Keratinocyte (primary cell): ENCODE measurements at regions not wholly inside any gene's neighbourhood (a gene's known extent, or its start where the extent isn't known, plus 50 kb on each side); places are given as distances from the start of the nearest gene placed in this dataset.

Source experiments
- DNase-seq: peaks from one replicate; pipeline ENCODE4 v3.0.0-alpha.2; 2011; ENCODE audit warnings: low read depth, missing footprints, low spot score
- FAIRE-seq: peaks from 2 replicates; lab custom pipeline; 2011; peaks lifted over from hg19 to GRCh38; lab: Jason Lieb, UNC
- H2AFZ ChIP-seq: 2 replicates; pipeline ENCODE4 v1.6.0; 2012; ENCODE audit warnings: low read length, control low read depth, inconsistent platforms; ENCODE audit not compliant: control insufficient read depth
- H3K27ac ChIP-seq: 2 replicates; pipeline ENCODE4 v1.5.1; 2011; ENCODE audit warnings: low read length; ENCODE audit not compliant: control insufficient read depth, insufficient read depth
- H3K27me3 ChIP-seq: 3 replicates; pipeline ENCODE4 v1.6.0; 2011; ENCODE audit warnings: low read length; ENCODE audit not compliant: control insufficient read depth, insufficient read depth; ENCODE audit errors: extremely low read depth
- H3K36me3 ChIP-seq, 2 experiments: 2 replicates in 1 of 2; 3 replicates in 1 of 2; pipeline ENCODE4 v1.5.1; 2011; ENCODE audit warnings: low read length in 2 of 2, mild to moderate bottlenecking in 1 of 2; ENCODE audit not compliant: control insufficient read depth in 2 of 2, insufficient read depth in 2 of 2; ENCODE audit errors: extremely low read depth in 1 of 2
- H3K4me1 ChIP-seq: 3 replicates; pipeline ENCODE4 v1.5.1; 2011; ENCODE audit warnings: low read length; ENCODE audit not compliant: control insufficient read depth, insufficient read depth; ENCODE audit errors: extremely low read depth
- H3K4me2 ChIP-seq: 3 replicates; pipeline ENCODE4 v1.6.0; 2011; ENCODE audit warnings: low read depth, low read length; ENCODE audit not compliant: control insufficient read depth, insufficient read depth; ENCODE audit errors: extremely low read depth
- H3K4me3 ChIP-seq, 3 experiments: fragments of 200-600 bp in 1 of 3; sonication (generic) in 1 of 3; 2 replicates in 2 of 3; 3 replicates in 1 of 3; pipeline ENCODE4 v1.5.1; 2011 to 2016; ENCODE audit warnings: low read length in 3 of 3, mild to moderate bottlenecking in 3 of 3, control low read depth in 2 of 3, inconsistent platforms in 1 of 3, low read depth in 1 of 3, mixed read lengths in 1 of 3, mixed run types in 1 of 3, moderate library complexity in 1 of 3; ENCODE audit not compliant: control insufficient read depth in 2 of 3, insufficient read depth in 2 of 3; ENCODE audit errors: extremely low read depth in 1 of 3
- H3K79me2 ChIP-seq: 2 replicates; pipeline ENCODE4 v1.6.0; 2012; ENCODE audit warnings: low read length; ENCODE audit not compliant: control insufficient read depth, insufficient read depth
- H3K9ac ChIP-seq: 3 replicates; pipeline ENCODE4 v1.6.0; 2011; ENCODE audit warnings: low read length; ENCODE audit not compliant: control insufficient read depth, insufficient read depth; ENCODE audit errors: extremely low read depth
- H3K9me1 ChIP-seq: 3 replicates; pipeline ENCODE4 v1.6.0; 2011; ENCODE audit warnings: low read length; ENCODE audit not compliant: control insufficient read depth, insufficient read depth; ENCODE audit errors: extremely low read depth
- H3K9me3 ChIP-seq: 2 replicates; pipeline ENCODE4 v1.5.1; 2012; ENCODE audit warnings: low read depth, low read length; ENCODE audit not compliant: control insufficient read depth
- H4K20me1 ChIP-seq: 3 replicates; pipeline ENCODE4 v1.6.0; 2011; ENCODE audit warnings: low read length; ENCODE audit not compliant: control insufficient read depth, insufficient read depth; ENCODE audit errors: extremely low read depth
- CTCF ChIP-seq, 3 experiments: IDR thresholded peaks in 1 of 3; conservative IDR thresholded peaks in 1 of 3; optimal IDR thresholded peaks in 1 of 3; 2 replicates in 2 of 3; 3 replicates in 1 of 3; pipeline versions ENCODE3 to v1.5.1; 2011; ENCODE audit warnings: low read length in 3 of 3, mild to moderate bottlenecking in 3 of 3, moderate library complexity in 2 of 3, control low read depth in 1 of 3, inconsistent platforms in 1 of 3; ENCODE audit not compliant: insufficient read depth in 2 of 3; ENCODE audit errors: extremely low read depth in 1 of 3
- EZH2 ChIP-seq: IDR thresholded peaks from one replicate; pipeline ENCODE4 v1.6.1; 2012; ENCODE audit warnings: inconsistent platforms, mild to moderate bottlenecking, low read length, moderate library complexity
- dilution Hi-C: fragments of 300-500 bp; cut with MboI; formaldehyde crosslinking; loops from one replicate; pipeline ENCODE4 v1.7.0; 2020; ENCODE audit warnings: low sequenced_read_pairs; ENCODE audit not compliant: extremely low pct_ligation_motif_present

- FAIRE-seq (no peak), DNase-seq (no peak)
- Histone ChIP-seq H3K4me3 (no peak overlapping the region), H4K20me1 (no peaks in the 10 kb centered on the region), H3K9me1 (no peaks in the 10 kb centered on the region), H3K27ac (no peak overlapping the region), H3K27me3 (no peaks in the 10 kb centered on the region), H3K9ac (no peak overlapping the region), H3K36me3 (no peaks in the 10 kb centered on the region), H3K79me2 (no peaks in the 10 kb centered on the region), H3K9me3 (no peaks in the 10 kb centered on the region), H2AFZ (no peak overlapping the region), H3K4me1 (no peaks in the 10 kb centered on the region), H3K4me2 (no peak overlapping the region)
- dilution Hi-C loops, result no loop called here
- TF ChIP-seq EZH2, result no peak
- no peak for TF ChIP-seq CTCF (optimal IDR thresholded peaks at IDR 0.05 in 1 of 3, IDR thresholded peaks at IDR 0.05 in 1 of 3, conservative IDR thresholded peaks at IDR 0.05 in 1 of 3; ENCODE audit: extremely low read depth in 1 of 3, insufficient read depth in 2 of 3, low read length in 3 of 3)
Measured at GRCh38 chr5:102068870-102069269, 227.2 kb downstream of the SLCO4C1 start.

DNA sequence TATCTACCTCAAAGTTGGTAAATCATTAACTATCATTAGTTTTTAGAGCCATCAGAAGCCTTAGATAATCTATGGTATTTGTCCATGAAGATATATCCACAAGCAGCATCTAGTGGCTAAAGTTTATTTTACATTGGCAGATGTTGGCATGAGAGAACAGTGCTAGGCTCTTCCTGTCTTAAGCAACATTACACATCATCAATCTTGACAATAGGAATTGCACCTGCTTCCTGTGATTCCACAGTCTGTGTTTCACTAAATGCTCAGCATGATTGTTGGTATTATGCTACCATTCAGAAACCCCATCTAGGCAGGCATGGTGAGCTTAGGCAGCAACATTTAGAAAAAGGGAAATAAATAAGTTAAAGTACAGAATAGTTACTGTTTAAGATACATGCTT, 246.6 kb downstream of the SLCO4C1 start:
- Histone ChIP-seq H3K9me3 (no peaks in the 10 kb centered on the region), H4K20me1 (no peaks in the 10 kb centered on the region), H3K4me2 (no peak overlapping the region), H3K9ac (no peak overlapping the region), H2AFZ (no peak overlapping the region), H3K4me1 (no peaks in the 10 kb centered on the region), H3K27ac (no peak overlapping the region), H3K27me3 (no peaks in the 10 kb centered on the region), H3K36me3 (no peaks in the 10 kb centered on the region), H3K4me3 (no peak overlapping the region), H3K9me1 (no peaks in the 10 kb centered on the region), H3K79me2 (no peaks in the 10 kb centered on the region)
- no peak for DNase-seq
- dilution Hi-C loops, result no loop called here
- no peak for TF ChIP-seq CTCF (optimal IDR thresholded peaks at IDR 0.05 in 1 of 3, IDR thresholded peaks at IDR 0.05 in 1 of 3, conservative IDR thresholded peaks at IDR 0.05 in 1 of 3; ENCODE audit: extremely low read depth in 1 of 3, insufficient read depth in 2 of 3, low read length in 3 of 3)
- TF ChIP-seq EZH2, result no peak
- FAIRE-seq, result no peak
